OCI-LY7 (cell line): ENCODE measurements at regions not wholly inside any gene's neighbourhood (a gene's known extent, or its start where the extent isn't known, plus 50 kb on each side); places are given as distances from the start of the nearest gene placed in this dataset.

Experiments
- BruUV-seq: library from RNA; stranded (reverse); fragments of 400-500 nt; replicated peaks from 2 replicates; lab custom pipeline; 2021; lab: Mats Ljungman, UMichigan
- CTCF ChIA-PET: fragments of 300-600 bp; sonication (Branson Sonifier 250); formaldehyde crosslinking; loops from one replicate; lab custom pipeline; 2022; ENCODE audit warnings: antibody characterized with exemption; ENCODE audit not compliant: unreplicated experiment; lab: Charles Lee
- POLR2A ChIA-PET: fragments of 300-600 bp; sonication (Branson Sonifier 250); formaldehyde crosslinking; loops from one replicate; lab custom pipeline; 2022; ENCODE audit warnings: antibody characterized with exemption; lab: Charles Lee
- DNase-seq: peaks from one replicate; pipeline ENCODE4 v3.0.0-alpha.2; 2015; ENCODE audit warnings: low spot score
- H2AFZ ChIP-seq: fragments of 200-600 bp; sonication (generic), shearing (Covaris generic); 2 replicates; pipeline ENCODE4 v1.6.1; 2014; ENCODE audit warnings: mild to moderate bottlenecking, antibody characterized with exemption, low read length, moderate library complexity
- H3K27ac ChIP-seq: fragments of 200-600 bp; sonication (generic); 2 replicates; pipeline ENCODE4 v1.5.1; 2014; ENCODE audit warnings: mixed run types, low read depth, mild to moderate bottlenecking, moderate library complexity, low read length, inconsistent platforms; ENCODE audit not compliant: poor library complexity, severe bottlenecking
- H3K36me3 ChIP-seq: fragments of 200-600 bp; sonication (generic); 2 replicates; pipeline ENCODE4 v1.6.1; 2014; ENCODE audit warnings: mild to moderate bottlenecking, antibody characterized with exemption, low read length, moderate library complexity, mixed read lengths; ENCODE audit not compliant: insufficient read depth
- H3K4me1 ChIP-seq: fragments of 200-600 bp; sonication (generic); 2 replicates; pipeline ENCODE4 v1.5.1; 2014; ENCODE audit warnings: mild to moderate bottlenecking, low read length; ENCODE audit not compliant: insufficient read depth, poor library complexity, severe bottlenecking
- H3K4me2 ChIP-seq: fragments of 200-600 bp; sonication (generic); 2 replicates; pipeline ENCODE4 v1.6.1; 2014; ENCODE audit warnings: mild to moderate bottlenecking, low read length
- H3K4me3 ChIP-seq: fragments of 200-600 bp; sonication (generic); 2 replicates; pipeline ENCODE4 v1.5.1; 2014; ENCODE audit warnings: mild to moderate bottlenecking, low read depth, low read length; ENCODE audit not compliant: poor library complexity, severe bottlenecking
- H3K79me2 ChIP-seq: fragments of 200-600 bp; sonication (generic); 2 replicates; pipeline ENCODE4 v1.6.1; 2016; ENCODE audit warnings: low read depth, mild to moderate bottlenecking, low read length, moderate library complexity, mixed read lengths; ENCODE audit not compliant: insufficient read depth
- H3K9me2 ChIP-seq: fragments of 200-600 bp; sonication (generic); 2 replicates; pipeline ENCODE4 v1.6.1; 2016; ENCODE audit warnings: mild to moderate bottlenecking, low read length, mixed read lengths; ENCODE audit not compliant: insufficient read depth
- H3K9me3 ChIP-seq: fragments of 200-600 bp; sonication (generic); 2 replicates; pipeline ENCODE4 v1.6.1; 2014; ENCODE audit warnings: mild to moderate bottlenecking, mixed run types, low read length, mixed read lengths
- H4K20me1 ChIP-seq: fragments of 200-600 bp; sonication (generic); 2 replicates; pipeline ENCODE4 v1.6.1; 2014; ENCODE audit warnings: mild to moderate bottlenecking, antibody characterized with exemption, low read length, moderate library complexity, mixed read lengths; ENCODE audit not compliant: insufficient read depth
- CTCF ChIP-seq: fragments of 200-600 bp; sonication (generic); conservative IDR thresholded peaks from 2 replicates; pipeline ENCODE4 v1.5.1; 2014; ENCODE audit warnings: mild to moderate bottlenecking, antibody characterized with exemption, low read length, moderate library complexity, mixed read lengths
- EZH2phosphoT487 ChIP-seq: fragments of 200-600 bp; sonication (generic); IDR thresholded peaks from 2 replicates; pipeline ENCODE4 v1.6.1; 2018; ENCODE audit warnings: low read depth, borderline replicate concordance, mild to moderate bottlenecking, mixed run types, antibody characterized with exemption, low read length, moderate library complexity, mixed read lengths
- intact Hi-C: fragments of 100-400 bp; cut with micrococcal nuclease; formaldehyde crosslinking; loops from one replicate; pipeline ENCODE4 v1.10.0; 2022; ENCODE audit not compliant: unreplicated experiment

- no peaks in the 10 kb centered on the region for H3K36me3 ChIP-seq
- no peaks in the 10 kb centered on the region for H4K20me1 ChIP-seq
- ChIA-PET CTCF (no interaction called here), POLR2A (no interaction called here)
- no peak for TF ChIP-seq EZH2phosphoT487
- no peaks in the 10 kb centered on the region for H3K9me3 ChIP-seq
- intact Hi-C loops: no loop called here
- no peaks in the 10 kb centered on the region for H3K9me2 ChIP-seq
- no TSS peak for BruUV-seq
- no peak for DNase-seq
- no peak overlapping the region for H3K27ac ChIP-seq
- no peaks in the 10 kb centered on the region for H3K79me2 ChIP-seq
- H3K4me2 ChIP-seq: no peak overlapping the region
- no peak overlapping the region for H3K4me3 ChIP-seq
- H2AFZ ChIP-seq: no peak overlapping the region
- H3K4me1 ChIP-seq: no peaks in the 10 kb centered on the region
Measured at GRCh38 chr14:43755707-43756106, 751.4 kb downstream of the FSCB start.

- no peak for TF ChIP-seq CTCF
- TF ChIP-seq EZH2phosphoT487: no peak
- CTCF ChIA-PET: no interaction called here
Measured at GRCh38 chr14:43754838-43755237, 752.2 kb downstream of the FSCB start.

GRCh38 chr14:43745746-43746145 lies 761.3 kb downstream of the FSCB start:
- H3K9me2 ChIP-seq: no peaks in the 10 kb centered on the region
- no TSS peak for BruUV-seq
- intact Hi-C loops: no loop called here
- no peaks in the 10 kb centered on the region for H3K36me3 ChIP-seq
- CTCF ChIA-PET: no interaction called here
- H3K79me2 ChIP-seq: no peaks in the 10 kb centered on the region
- H2AFZ ChIP-seq: no peak overlapping the region
- no peak overlapping the region for H3K4me2 ChIP-seq
- DNase-seq: no peak
- POLR2A ChIA-PET: no interaction called here
- H3K9me3 ChIP-seq: no peaks in the 10 kb centered on the region
- H4K20me1 ChIP-seq: no peaks in the 10 kb centered on the region
- no peak overlapping the region for H3K4me3 ChIP-seq
- no peak overlapping the region for H3K27ac ChIP-seq
- TF ChIP-seq EZH2phosphoT487 (no peak), CTCF (no peak)
- H3K4me1 ChIP-seq: no peaks in the 10 kb centered on the region

More at GRCh38 chr14:43754838-43755237, 752.2 kb downstream of the FSCB start:
- no peaks in the 10 kb centered on the region for H3K79me2 ChIP-seq
- no peaks in the 10 kb centered on the region for H4K20me1 ChIP-seq
- POLR2A ChIA-PET: no interaction called here
- no peaks in the 10 kb centered on the region for H3K4me1 ChIP-seq
- BruUV-seq: no TSS peak
- no peaks in the 10 kb centered on the region for H3K9me3 ChIP-seq
- H3K36me3 ChIP-seq: no peaks in the 10 kb centered on the region
- DNase-seq: no peak
- H2AFZ ChIP-seq: no peak overlapping the region
- no peak overlapping the region for H3K4me2 ChIP-seq
- no peak overlapping the region for H3K4me3 ChIP-seq
- no peaks in the 10 kb centered on the region for H3K9me2 ChIP-seq
- H3K27ac ChIP-seq: no peak overlapping the region
- intact Hi-C loops: no loop called here
